Natural killer cell treated with Interleukin-12 subunit alpha and Interleukin-12 subunit beta and Interleukin-15 and Interleukin-18, amount 100 ng/mL, for 72 hours (primary cell): ENCODE measurements at regions not wholly inside any gene's neighbourhood (a gene's known extent, or its start where the extent isn't known, plus 50 kb on each side); places are given as distances from the start of the nearest gene placed in this dataset.
"Not testable (repeated sequence)": the region's sequence is repeated elsewhere in the genome, so short reads cannot be mapped to it uniquely, and the experiment has no call there.

Source experiments
- ATAC-seq, 2 donors: fragments of 150-1000 bp; cut with Tn5 transposase in 1 of 2; sonication (Bioruptor Pico), chemical (Tn5 transposase) in 1 of 2; 2 replicates each; pipeline ENCODE4 v1.10.0; 2021
- DNase-seq: peaks from one replicate; pipeline ENCODE4 v3.0.0; 2022; ENCODE audit warnings: low spot score
- H3K27ac Mint-ChIP-seq, 2 donors: 1 replicate in 1 of 2; 2 replicates in 1 of 2; pipeline ENCODE4 v1.8.0; 2022; ENCODE audit warnings: mixed read lengths in 2 of 2, mild to moderate bottlenecking in 1 of 2, moderate library complexity in 1 of 2
- H3K27me3 Mint-ChIP-seq, 2 donors: 1 replicate in 1 of 2; 2 replicates in 1 of 2; pipeline ENCODE4 v1.8.0; 2022; ENCODE audit warnings: mixed read lengths in 2 of 2
- H3K36me3 Mint-ChIP-seq: one replicate; pipeline ENCODE4 v1.8.0; 2022; ENCODE audit warnings: mixed read lengths
- H3K4me1 Mint-ChIP-seq, 2 donors: 1 replicate in 1 of 2; 2 replicates in 1 of 2; pipeline ENCODE4 v1.8.0; 2022; ENCODE audit warnings: low read depth in 2 of 2, mixed read lengths in 2 of 2, mild to moderate bottlenecking in 1 of 2
- H3K4me3 Mint-ChIP-seq: one replicate; pipeline ENCODE4 v1.8.0; 2022; ENCODE audit warnings: mixed read lengths
- H3K9me3 Mint-ChIP-seq: 2 replicates; pipeline ENCODE4 v1.8.0; 2022; ENCODE audit warnings: mixed read lengths

DNA sequence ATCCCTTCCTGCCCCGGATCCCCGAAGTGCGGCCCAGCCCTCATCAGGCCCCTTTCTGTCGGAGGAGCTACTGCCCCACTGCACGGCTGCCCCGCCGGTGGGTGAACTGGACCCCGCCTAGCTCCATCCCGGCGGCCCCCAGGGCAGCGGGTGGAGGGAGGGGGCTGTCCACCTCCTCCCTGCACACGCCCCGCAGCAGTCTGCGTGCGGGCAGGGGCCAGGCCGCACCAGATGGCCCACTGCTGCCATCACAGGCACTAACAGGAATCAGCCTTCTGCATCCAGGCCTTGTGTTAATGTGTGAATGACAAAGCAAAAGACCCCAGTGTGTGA is 54.9 kb upstream of the UNC93A start:
- H3K4me1 Mint-ChIP-seq: no peaks in the 10 kb centered on the region
- peaks cover 15 to 25% of the 10 kb centered on the region in 2 donors for H3K27me3 Mint-ChIP-seq
- no peak overlapping the region for H3K27ac Mint-ChIP-seq
- no peaks in the 10 kb centered on the region for H3K9me3 Mint-ChIP-seq
- no peak overlapping the region for H3K4me3 Mint-ChIP-seq
- no peaks in the 10 kb centered on the region for H3K36me3 Mint-ChIP-seq
- DNase-seq (no peak), ATAC-seq (no peak)

DNA sequence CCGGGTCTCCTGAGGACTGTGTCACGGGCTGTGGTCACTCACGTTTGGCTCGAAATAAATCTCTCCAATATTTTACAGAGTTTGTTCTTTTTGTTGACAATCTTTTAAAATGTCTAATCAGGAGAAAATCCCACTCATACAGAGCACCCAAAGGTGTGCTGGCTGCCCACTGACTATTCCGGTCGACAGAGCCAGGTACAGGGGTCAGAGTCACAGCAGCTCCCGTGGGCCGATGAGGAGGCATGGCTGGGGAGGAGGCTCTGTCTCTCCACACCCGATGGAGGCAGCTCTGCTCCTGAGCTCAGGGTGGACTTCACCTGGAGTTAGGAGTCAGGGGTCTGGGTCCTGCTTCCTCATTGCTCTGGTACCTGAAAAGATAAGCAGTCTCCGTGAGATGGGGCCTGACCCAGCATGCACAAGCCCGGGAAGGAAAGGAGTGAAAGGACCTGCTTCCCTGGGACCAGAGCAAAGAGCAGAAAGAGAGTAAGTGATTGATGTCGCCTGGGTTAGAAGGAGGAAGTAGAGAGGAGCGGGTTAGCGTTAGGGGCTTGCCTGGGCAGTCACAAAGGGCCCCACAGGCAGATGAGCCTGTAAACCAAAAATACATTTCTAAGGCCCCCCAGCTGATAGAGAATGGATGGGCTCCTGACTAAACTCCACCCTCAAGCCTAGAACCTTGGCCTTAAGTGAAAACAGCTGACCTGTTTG is 53.5 kb upstream of the UNC93A start:
- Mint-ChIP-seq H3K4me1 (no peaks in the 10 kb centered on the region), H3K27ac (no peak overlapping the region), H3K4me3 (no peak overlapping the region), H3K27me3 (peaks cover 11 to 22% of the 10 kb centered on the region in 2 donors), H3K9me3 (no peaks in the 10 kb centered on the region), H3K36me3 (no peaks in the 10 kb centered on the region)
- DNase-seq (no peak), ATAC-seq (no peak)

DNA sequence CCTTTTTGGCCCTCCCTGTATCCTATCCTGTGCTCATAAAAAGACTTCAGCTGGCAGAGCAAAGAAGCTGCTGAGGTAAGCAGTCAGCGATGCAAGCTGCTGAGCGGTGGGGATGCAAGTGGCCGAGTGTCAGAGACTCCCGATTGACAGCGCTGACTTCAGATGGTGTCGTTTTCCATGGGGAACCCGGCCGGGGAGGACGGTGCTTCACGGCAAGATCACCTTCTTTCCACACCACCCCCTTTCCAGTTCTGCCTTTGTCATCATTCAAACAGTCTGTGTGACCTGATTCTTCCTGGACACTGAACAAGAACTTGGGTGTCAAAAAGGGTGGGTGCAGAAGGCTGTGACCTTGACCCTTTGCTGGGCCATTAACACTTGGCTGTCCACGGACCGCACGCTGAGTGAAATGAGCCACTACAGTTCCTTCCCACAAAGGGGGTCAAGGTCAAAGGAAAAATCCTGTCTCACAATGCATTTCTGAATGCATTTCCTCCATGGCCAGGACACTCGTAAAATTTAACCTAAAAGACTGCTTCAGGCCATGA is 52.9 kb upstream of the UNC93A start:
- no peaks in the 10 kb centered on the region for H3K36me3 Mint-ChIP-seq
- no peak overlapping the region for H3K4me3 Mint-ChIP-seq
- H3K27ac Mint-ChIP-seq: no peak overlapping the region
- DNase-seq (no peak), ATAC-seq (no peak)
- no peaks in the 10 kb centered on the region for H3K9me3 Mint-ChIP-seq
- peaks cover 10 to 16% of the 10 kb centered on the region in 2 donors for H3K27me3 Mint-ChIP-seq
- no peaks in the 10 kb centered on the region for H3K4me1 Mint-ChIP-seq

DNA sequence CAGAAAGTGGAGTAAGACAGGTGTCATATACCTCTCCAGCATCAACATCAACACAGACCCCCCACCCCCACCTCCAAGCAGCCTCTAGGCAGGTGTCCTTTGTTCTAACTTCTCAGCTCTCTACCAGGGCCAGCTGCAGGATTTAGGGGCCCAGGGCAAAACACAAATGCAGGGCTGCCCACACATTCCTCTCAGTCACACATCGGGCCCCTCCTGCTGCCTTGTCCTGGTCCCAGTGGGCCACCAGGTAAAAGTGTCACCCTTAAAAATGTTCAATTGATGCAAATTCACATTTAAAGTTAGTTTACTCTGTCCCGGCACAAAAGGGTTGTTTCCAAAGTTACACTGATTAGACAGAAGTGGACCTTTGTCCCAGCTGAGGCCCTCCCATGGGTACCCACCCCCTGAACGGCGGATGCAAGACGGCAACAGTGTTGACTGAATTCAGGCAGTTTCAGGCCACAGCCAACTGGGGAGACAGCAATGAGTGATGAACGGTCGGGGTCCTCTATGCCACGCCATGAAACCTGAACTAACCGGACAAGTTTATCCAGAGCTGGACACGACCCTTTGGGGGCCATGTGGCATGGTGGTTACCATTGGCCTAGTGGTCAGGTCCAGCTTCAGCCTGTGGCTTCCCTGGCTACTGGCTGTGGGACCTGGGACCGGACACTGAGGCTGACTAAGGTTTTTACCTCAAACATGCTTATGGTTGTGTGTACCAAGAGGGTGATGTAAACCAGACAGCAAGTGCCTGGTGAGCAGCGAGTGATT is 52.2 kb upstream of the UNC93A start:
- no peaks in the 10 kb centered on the region for H3K4me1 Mint-ChIP-seq

DNA sequence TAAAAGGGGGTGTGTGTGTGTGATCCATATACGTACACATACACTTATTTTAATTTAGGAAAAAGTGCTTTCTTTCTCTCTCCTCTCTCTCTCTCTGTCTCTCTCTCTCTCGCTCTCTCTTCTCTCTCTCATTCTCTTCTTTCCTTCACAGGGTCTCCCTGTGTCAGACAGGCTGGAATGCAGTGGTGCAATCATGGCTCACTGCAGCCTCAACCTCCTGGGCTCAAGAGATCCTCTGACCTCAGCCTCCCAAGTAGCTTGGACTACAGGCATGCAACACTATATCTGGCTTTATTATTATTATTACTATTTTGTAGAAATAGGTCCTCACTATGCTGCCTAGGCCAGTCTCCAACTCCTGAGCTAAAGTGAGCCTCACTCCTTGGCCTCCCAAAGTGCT is 51.6 kb upstream of the UNC93A start:
- H3K27me3 Mint-ChIP-seq: peaks cover 6 to 13% of the 10 kb centered on the region in 2 donors
- not testable (repeated sequence) for H3K9me3 Mint-ChIP-seq, H3K4me3 Mint-ChIP-seq, H3K27ac Mint-ChIP-seq, DNase-seq, H3K36me3 Mint-ChIP-seq, H3K4me1 Mint-ChIP-seq, ATAC-seq

More for the DNA sequence above, 52.2 kb upstream of the UNC93A start:
- DNase-seq (no peak), ATAC-seq (no peak)
- H3K36me3 Mint-ChIP-seq: no peaks in the 10 kb centered on the region
- no peaks in the 10 kb centered on the region for H3K9me3 Mint-ChIP-seq
- no peak overlapping the region for H3K4me3 Mint-ChIP-seq
- H3K27me3 Mint-ChIP-seq: peaks cover 6 to 14% of the 10 kb centered on the region in 2 donors
- H3K27ac Mint-ChIP-seq: no peak overlapping the region

DNA sequence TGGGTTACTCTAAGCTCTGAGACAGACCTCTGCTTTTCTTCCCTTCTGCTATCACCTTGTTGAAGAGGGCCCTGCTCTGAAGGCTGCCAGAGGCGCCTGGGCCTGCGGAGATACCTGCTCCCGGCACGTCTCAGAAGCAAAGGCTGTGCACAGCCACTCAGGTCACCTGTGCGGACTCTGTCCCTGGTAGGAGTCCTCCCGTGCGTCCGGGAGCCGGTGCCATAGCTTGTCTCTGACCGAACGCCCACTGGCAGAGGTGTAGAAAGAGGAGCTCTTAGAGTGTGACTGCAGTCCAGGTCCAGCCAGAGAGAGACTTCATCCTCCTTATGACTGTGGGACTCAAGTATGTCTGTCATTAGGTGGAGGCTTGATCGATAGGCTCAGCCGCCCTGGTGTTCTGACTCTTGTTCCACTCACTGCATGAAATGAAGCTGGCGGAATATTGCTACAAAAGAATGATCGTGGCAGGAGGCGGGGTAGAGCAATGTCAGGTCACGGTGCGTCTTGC is 51.0 kb upstream of the UNC93A start:
- ATAC-seq (no peak), DNase-seq (no peak)
- no peaks in the 10 kb centered on the region for H3K9me3 Mint-ChIP-seq
- no peak overlapping the region for H3K27ac Mint-ChIP-seq
- H3K4me1 Mint-ChIP-seq: no peaks in the 10 kb centered on the region
- H3K4me3 Mint-ChIP-seq: no peak overlapping the region
- H3K27me3 Mint-ChIP-seq: peaks cover 6 to 8% of the 10 kb centered on the region in 2 donors
- no peaks in the 10 kb centered on the region for H3K36me3 Mint-ChIP-seq
